Peyer's patch (tissue), 4 donors: ENCODE measurements at regions not wholly inside any gene's neighbourhood (a gene's known extent, or its start where the extent isn't known, plus 50 kb on each side); places are given as distances from the start of the nearest gene placed in this dataset.

Experiments used
- CTCF ChIP-seq, 6 experiments: fragments of 450-650 bp in 4 of 6; fragments of 200-600 bp in 2 of 6; sonication (generic) in 1 of 6; IDR thresholded peaks; one replicate each; pipeline ENCODE4 v1.5.1; 2017 to 2019; ENCODE audit warnings: antibody characterized with exemption in 6 of 6, mild to moderate bottlenecking in 3 of 6, moderate library complexity in 1 of 6
- POLR2A ChIP-seq, 2 donors: fragments of 450-650 bp; IDR thresholded peaks; one replicate each; pipeline ENCODE4 v1.5.1; 2017; ENCODE audit warnings: antibody characterized with exemption in 2 of 2, mild to moderate bottlenecking in 2 of 2, moderate library complexity in 2 of 2

GRCh38 chr3:1929788-1930414 is 168.8 kb upstream of the CNTN4 start:
- TF ChIP-seq POLR2A (IDR thresholded peaks at IDR 0.05) (no peak), CTCF (IDR thresholded peaks at IDR 0.05) (no peak)
